Vagina (tissue), 2 donors: ENCODE measurements at regions not wholly inside any gene's neighbourhood (a gene's known extent, or its start where the extent isn't known, plus 50 kb on each side); places are given as distances from the start of the nearest gene placed in this dataset.
A peak's percentile ranks its signal among the peaks of the same experiment; 100 is the strongest.
"Not testable (repeated sequence)": the region's sequence is repeated elsewhere in the genome, so short reads cannot be mapped to it uniquely, and the experiment has no call there.

Source experiments
- DNase-seq, 2 donors: peaks; one replicate each; pipeline ENCODE4 v3.0.0-alpha.2; 2017; ENCODE audit errors: extremely low spot score in 2 of 2
- H3K27ac ChIP-seq: fragments of 200-600 bp; sonication (generic); one replicate; pipeline ENCODE4 v1.5.1; 2019
- H3K27me3 ChIP-seq: fragments of 200-600 bp; sonication (generic); one replicate; pipeline ENCODE4 v1.5.1; 2019
- H3K36me3 ChIP-seq, 2 donors: fragments of 200-600 bp; sonication (generic); one replicate each; pipeline ENCODE4 v1.5.1; 2017 to 2019
- H3K4me1 ChIP-seq: fragments of 200-600 bp; sonication (generic); one replicate; pipeline ENCODE4 v1.5.1; 2019
- H3K4me3 ChIP-seq, 2 donors: fragments of 200-600 bp; sonication (generic); 1 replicate in 1 of 2; 2 replicates in 1 of 2; pipeline ENCODE4 v1.5.1; 2016 to 2019
- H3K9me3 ChIP-seq: fragments of 200-600 bp; sonication (generic); one replicate; pipeline ENCODE4 v1.5.1; 2019
- POLR2A ChIP-seq, 2 donors: fragments of 450-650 bp; IDR thresholded peaks; one replicate each; pipeline ENCODE4 v1.6.1; 2017; ENCODE audit warnings: antibody characterized with exemption in 2 of 2, mild to moderate bottlenecking in 2 of 2, moderate library complexity in 2 of 2
- POLR2AphosphoS5 ChIP-seq, 2 donors: sonication (generic); formaldehyde crosslinking; IDR thresholded peaks; one replicate each; pipeline ENCODE4 v1.9.0; 2017; ENCODE audit warnings: antibody characterized with exemption in 2 of 2, mild to moderate bottlenecking in 2 of 2, low read depth in 1 of 2; ENCODE audit not compliant: insufficient read depth in 1 of 2
- intact Hi-C: fragments of 100-400 bp; cut with DNase I; formaldehyde crosslinking; loops from one replicate; pipeline ENCODE4 v1.15.1; 2023
- TF ChIP-seq, protein P1 (sequence below), 3 experiments: fragments of 450-650 bp in 2 of 3; fragments of 200-600 bp in 1 of 3; sonication (generic) in 1 of 3; IDR thresholded peaks; one replicate each; pipeline ENCODE4 v1.5.1; 2017 to 2019; ENCODE audit warnings: antibody characterized with exemption in 3 of 3, mild to moderate bottlenecking in 2 of 3, moderate library complexity in 2 of 3

DNA sequence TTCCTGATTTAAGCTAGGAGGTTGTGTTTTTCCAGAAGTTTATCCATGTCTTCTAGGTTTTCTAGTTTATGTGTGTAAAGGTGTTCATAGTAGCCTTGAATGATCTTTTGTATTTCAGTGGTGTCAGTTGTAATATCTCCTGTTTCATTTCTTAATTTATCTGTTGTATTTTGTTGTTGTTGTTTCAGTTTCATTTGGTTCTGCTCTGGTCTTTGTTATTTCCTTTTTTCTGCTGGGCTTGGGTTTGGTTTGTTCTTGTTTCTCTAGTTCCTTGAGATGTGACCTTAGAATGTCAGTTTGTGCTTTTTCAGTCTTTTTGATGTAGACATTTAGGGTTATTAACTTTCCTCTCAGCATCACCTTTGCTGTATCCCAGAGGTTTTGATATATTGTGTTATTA lies 62.8 kb downstream of the SCP2D1 start:
- H3K4me3 ChIP-seq, H3K27me3 ChIP-seq, H3K27ac ChIP-seq, H3K36me3 ChIP-seq, H3K4me1 ChIP-seq, intact Hi-C loops, DNase-seq, H3K9me3 ChIP-seq: not testable (repeated sequence)

DNA sequence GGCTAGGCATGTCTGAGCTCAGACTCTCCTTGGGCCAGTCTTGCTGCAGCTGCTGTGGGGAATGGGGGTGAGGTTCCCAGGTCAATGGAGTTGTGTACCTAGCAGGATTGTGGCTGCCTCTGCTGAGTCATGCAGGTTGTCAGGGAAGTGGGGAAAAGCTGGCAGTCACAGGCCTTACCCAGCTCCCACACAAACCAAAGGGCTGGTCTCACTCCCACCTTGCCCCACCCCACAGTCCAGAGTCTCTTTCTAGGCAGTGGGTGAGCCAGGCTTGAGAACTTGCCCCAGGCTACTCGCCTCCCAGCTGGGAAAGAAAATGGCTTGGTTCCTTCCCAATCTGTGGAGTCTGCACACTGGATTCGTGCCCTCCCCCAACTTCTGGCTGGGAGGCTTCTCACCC lies 65.7 kb downstream of the SCP2D1 start:
- Histone ChIP-seq H3K27ac (no peak overlapping the region), H3K4me3 (no peak overlapping the region), H3K9me3 (no peaks in the 10 kb centered on the region), H3K27me3 (no peaks in the 10 kb centered on the region), H3K4me1 (no peaks in the 10 kb centered on the region), H3K36me3 (no peaks in the 10 kb centered on the region)
- no peak for DNase-seq
- TF ChIP-seq POLR2AphosphoS5 (IDR thresholded peaks at IDR 0.05; ENCODE audit: insufficient read depth in 1 of 2, low read depth in 1 of 2) (no peak), POLR2A (IDR thresholded peaks at IDR 0.05) (no peak)
- TF ChIP-seq, protein P1, sequence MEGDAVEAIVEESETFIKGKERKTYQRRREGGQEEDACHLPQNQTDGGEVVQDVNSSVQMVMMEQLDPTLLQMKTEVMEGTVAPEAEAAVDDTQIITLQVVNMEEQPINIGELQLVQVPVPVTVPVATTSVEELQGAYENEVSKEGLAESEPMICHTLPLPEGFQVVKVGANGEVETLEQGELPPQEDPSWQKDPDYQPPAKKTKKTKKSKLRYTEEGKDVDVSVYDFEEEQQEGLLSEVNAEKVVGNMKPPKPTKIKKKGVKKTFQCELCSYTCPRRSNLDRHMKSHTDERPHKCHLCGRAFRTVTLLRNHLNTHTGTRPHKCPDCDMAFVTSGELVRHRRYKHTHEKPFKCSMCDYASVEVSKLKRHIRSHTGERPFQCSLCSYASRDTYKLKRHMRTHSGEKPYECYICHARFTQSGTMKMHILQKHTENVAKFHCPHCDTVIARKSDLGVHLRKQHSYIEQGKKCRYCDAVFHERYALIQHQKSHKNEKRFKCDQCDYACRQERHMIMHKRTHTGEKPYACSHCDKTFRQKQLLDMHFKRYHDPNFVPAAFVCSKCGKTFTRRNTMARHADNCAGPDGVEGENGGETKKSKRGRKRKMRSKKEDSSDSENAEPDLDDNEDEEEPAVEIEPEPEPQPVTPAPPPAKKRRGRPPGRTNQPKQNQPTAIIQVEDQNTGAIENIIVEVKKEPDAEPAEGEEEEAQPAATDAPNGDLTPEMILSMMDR (IDR thresholded peaks at IDR 0.05): no peak
- intact Hi-C loops: no loop called here

DNA sequence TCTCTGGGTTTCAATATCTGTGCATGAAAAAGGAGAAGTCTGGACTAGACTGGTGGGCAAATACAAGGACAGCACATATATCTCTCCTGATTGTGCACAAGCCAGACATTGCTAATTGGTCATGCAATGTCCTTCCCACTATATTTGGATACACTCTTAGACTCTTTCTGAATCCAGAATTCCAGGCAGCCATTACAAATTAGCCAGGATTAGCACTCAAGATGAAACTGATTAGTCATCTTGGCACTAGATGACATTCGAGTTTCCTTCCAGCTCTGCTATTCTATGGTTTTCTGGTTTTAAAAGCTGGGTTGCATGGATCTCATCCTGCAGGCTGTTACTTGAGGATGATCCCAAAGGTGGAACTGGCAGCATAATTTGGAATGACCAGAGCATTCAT lies 73.2 kb downstream of the SCP2D1 start:
- no peaks in the 10 kb centered on the region for H3K9me3 ChIP-seq
- H3K4me3 ChIP-seq: no peak overlapping the region
- TF ChIP-seq POLR2AphosphoS5 (IDR thresholded peaks at IDR 0.05; ENCODE audit: insufficient read depth in 1 of 2, low read depth in 1 of 2) (no peak), POLR2A (IDR thresholded peaks at IDR 0.05) (no peak)
- TF ChIP-seq, protein P1 (IDR thresholded peaks at IDR 0.05): no peak
- H3K27ac ChIP-seq: no peak overlapping the region
- H3K4me1 ChIP-seq: no peaks in the 10 kb centered on the region
- intact Hi-C loops: no loop called here
- no peaks in the 10 kb centered on the region for H3K27me3 ChIP-seq
- DNase-seq: no peak
- H3K36me3 ChIP-seq: no peaks in the 10 kb centered on the region

DNA sequence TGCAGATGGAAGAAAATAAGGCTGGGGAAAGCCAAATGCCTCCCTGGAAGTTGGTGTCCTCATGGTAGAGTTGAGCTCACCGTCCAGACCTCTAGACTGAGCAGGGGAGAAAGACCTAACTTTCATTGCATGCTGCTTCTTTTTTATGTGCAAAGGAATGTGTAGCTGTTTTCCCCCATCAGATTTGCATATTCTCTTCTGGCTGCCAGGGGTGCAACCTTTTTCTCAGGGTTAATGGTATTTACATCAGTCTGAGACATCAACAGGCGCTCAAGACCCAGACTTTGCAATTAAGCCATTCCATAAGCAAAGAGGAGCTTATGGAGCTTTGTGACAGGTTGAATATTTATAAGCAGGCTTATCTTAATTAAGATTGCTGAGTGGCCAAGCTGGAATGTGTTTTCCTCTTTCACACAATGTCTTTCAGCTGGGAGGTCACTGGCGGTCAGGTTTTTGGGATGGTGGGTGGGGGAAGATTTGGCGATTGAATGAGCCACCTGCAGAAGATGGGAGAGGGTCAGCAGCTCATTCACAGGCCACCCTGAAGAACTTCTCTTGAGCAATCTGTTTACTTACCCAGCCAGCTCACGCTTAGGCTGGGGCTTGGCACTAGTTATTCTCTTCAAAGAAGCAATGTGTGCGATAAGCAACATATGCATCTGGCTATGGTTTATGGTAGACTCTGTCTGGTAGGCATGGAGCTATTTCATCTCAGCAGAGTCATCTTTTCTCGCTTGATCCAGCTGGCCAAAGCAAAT lies 88.6 kb downstream of the SCP2D1 start:
- DNase-seq: peak in 1 of 2 donors; percentile 62
- H3K4me3 ChIP-seq: no peak overlapping the region
- H3K9me3 ChIP-seq: no peaks in the 10 kb centered on the region
- H3K27me3 ChIP-seq: no peaks in the 10 kb centered on the region
- intact Hi-C loops: no loop called here
- no peak overlapping the region for H3K27ac ChIP-seq
- no peaks in the 10 kb centered on the region for H3K36me3 ChIP-seq
- H3K4me1 ChIP-seq: no peaks in the 10 kb centered on the region
- TF ChIP-seq POLR2A (IDR thresholded peaks at IDR 0.05) (no peak), POLR2AphosphoS5 (IDR thresholded peaks at IDR 0.05; ENCODE audit: insufficient read depth in 1 of 2, low read depth in 1 of 2) (no peak)
- TF ChIP-seq, protein P1 (IDR thresholded peaks at IDR 0.05): no peak

DNA sequence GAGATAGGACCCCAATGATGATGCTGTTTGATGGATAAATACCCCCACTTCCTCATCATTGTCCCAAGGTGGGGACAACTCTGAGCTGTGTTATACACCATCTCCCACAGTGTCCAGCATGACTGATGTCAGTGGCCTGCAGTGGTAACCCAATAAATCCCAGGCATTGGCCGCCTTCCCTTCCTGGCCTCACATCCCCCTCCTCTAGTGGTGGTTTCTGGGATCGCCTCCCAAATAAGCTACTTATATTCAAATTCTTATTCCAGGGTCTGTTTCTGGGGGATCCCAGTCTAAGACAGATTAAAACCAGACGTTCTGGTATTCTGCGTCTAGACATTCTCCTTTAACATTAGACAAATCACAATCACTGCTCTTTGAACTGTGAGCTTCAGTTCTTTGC lies 90.6 kb downstream of the SCP2D1 start:
- no peak overlapping the region for H3K27ac ChIP-seq
- no peaks in the 10 kb centered on the region for H3K4me1 ChIP-seq
- intact Hi-C loops: no loop called here
- no peak overlapping the region for H3K4me3 ChIP-seq
- DNase-seq: peak in 1 of 2 donors; percentile 54
- TF ChIP-seq, protein P1 (IDR thresholded peaks at IDR 0.05): no peak
- no peak for TF ChIP-seq POLR2A (IDR thresholded peaks at IDR 0.05)
- no peaks in the 10 kb centered on the region for H3K36me3 ChIP-seq
- H3K9me3 ChIP-seq: no peaks in the 10 kb centered on the region
- no peaks in the 10 kb centered on the region for H3K27me3 ChIP-seq
